ENCODE measurements at regions not wholly inside any gene's neighbourhood (a gene's known extent, or its start where the extent isn't known, plus 50 kb on each side); places are given as distances from the start of the nearest gene placed in this dataset.
A peak's percentile ranks its signal among the peaks of the same experiment; 100 is the strongest.
"Not testable (repeated sequence)": the region's sequence is repeated elsewhere in the genome, so short reads cannot be mapped to it uniquely, and the experiment has no call there.

DNA sequence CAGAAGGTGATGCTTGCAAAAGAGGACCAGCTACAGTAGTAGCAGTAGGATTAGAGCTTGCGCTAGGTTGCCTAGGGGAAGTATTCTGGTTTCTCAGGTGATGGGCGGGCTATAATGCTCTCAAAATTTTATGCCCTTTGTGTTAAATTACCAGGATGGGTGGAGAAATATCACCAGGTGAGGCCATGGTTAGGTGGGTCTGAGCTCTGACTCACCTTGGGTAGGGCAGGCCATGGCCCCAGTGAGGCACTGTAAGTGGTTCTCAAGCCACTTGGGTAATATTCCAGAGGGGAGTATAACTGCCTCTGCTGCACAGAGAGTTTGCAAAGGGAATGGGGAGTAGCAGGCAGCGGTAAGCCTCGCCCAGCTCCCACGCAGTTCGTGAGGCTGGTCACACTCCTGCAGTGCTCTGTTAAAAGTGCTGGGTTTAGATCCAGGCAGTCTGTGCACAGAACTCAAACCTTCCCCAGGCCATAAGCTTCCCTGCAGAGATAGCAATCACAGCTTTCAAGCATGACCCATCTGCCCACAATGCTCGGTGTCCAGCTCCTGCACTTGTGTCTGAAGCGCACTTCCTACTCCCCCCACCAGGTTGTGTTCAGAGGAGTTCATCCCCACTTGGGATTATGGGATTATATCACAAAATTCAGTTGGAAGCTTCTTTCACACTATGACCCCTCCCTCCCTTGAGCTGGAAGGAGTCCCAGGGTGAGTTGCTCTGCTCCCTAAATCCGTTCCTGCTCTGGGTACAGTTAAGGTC is 575.0 kb downstream of the CHSY3 start:
- no peak for DNase-seq (ENCODE audit: low spot score)

GRCh38 chr5:130476325-130476724 is 572.1 kb downstream of the CHSY3 start:
- no peak for DNase-seq (ENCODE audit: low spot score)

DNA sequence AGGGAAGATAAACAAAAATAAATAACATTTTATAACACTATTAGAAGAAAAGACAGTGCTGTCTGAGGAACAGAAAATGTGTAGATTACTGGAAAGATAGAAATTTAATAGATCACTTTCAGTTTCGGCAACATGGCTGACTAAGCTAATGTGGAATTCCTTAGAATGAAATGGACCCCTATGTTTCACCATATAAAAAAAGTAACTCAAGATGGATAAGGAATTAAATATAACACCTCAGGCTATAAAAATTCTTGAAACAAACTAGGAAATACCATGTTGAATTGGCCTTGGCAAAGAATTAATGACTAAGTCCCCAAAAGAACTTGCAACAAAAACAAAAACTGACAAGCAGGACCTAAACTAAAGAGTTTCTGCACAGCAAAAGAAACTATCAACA is 558.3 kb downstream of the CHSY3 start:
- no peak for DNase-seq (ENCODE audit: low spot score)

DNA sequence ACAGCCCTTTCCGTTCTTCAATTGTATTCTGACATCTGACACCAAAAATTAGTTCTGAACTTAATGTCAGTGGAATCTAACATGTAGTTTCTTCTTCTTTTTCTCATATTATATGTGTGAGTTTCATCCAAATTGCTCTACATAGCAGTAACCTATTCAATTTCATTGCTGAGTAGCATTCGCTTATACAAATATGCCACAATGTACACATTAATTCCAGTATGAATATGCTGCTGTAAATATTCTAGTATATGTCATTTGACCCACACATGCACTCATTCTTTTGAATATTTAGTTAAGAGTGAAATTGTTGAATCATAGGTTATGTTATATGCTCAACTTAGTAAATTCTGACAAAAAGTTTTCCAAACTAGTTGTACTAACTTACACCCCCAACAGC is 550.9 kb downstream of the CHSY3 start:
- no peak for DNase-seq (ENCODE audit: low spot score)

- no peak for DNase-seq (ENCODE audit: low spot score)
Observed at GRCh38 chr5:130452744-130453143, 548.5 kb downstream of the CHSY3 start.

- DNase-seq (ENCODE audit: low spot score): no peak
Observed at GRCh38 chr5:130436430-130436829, 532.2 kb downstream of the CHSY3 start.

GRCh38 chr5:130427222-130427955 is 523.1 kb downstream of the CHSY3 start:
- no peak for DNase-seq (ENCODE audit: low spot score)

DNA sequence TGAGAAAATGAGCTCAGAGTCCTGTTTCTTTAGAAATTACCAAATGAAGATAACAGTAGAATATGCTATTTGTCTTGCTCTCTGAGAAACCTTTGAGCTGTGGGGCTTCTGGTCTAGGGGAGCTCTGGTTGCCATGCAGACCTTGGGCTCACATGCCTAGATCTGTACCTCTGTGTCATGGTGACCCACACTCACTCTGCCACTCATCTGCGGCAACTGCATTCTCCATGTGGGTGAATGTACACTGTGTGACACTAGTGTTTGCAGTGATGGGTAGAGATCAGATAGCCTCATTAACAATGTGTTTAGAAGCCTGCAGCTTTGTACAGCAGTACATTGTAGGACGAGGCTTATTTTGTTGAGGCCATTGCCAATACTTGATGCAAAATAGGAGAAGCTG is 521.2 kb downstream of the CHSY3 start:
- DNase-seq (ENCODE audit: low spot score): no peak

DNA sequence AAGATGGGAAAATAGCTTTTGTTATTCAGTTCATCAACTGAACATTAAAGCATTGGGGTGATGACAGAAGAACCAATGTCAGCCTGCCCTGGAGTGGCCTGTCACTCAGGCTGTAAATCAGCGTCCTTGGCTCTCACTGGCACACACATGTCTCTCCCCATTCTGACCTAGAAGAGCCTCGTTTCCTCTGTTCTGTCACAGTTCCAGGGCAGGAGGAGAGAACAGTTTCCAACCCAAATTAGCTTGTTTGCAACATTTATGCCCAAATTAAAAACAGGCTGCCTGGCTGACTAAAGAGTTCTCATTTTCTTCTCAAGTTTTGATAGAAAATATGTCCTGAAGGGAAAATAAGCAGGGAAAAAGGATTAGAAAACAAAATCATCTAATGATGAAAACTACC is 520.1 kb downstream of the CHSY3 start:
- DNase-seq (ENCODE audit: low spot score): no peak

- no peak for DNase-seq (ENCODE audit: low spot score)
Observed at GRCh38 chr5:130402906-130403305, 498.6 kb downstream of the CHSY3 start.

DNA sequence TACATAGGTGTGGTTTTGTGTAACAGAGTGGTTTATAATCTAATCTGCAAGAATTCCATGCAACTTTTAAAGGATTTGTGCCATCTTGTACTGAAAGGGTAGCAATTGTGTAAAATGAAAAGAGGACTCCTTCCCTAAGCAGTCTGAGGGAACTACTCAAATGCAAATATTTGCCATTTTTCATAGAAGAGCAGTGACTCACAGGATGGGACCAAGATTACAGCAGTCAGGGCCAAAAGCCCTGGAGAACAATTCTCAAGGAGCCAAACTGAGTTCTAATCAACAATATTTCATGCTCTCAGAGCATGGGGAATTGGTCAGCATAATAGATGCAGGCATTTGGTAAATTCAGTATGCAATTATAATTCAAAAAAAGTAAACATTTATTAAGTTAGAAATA is 495.8 kb downstream of the CHSY3 start:
- peak; percentile 14 for DNase-seq (ENCODE audit: low spot score)

DNA sequence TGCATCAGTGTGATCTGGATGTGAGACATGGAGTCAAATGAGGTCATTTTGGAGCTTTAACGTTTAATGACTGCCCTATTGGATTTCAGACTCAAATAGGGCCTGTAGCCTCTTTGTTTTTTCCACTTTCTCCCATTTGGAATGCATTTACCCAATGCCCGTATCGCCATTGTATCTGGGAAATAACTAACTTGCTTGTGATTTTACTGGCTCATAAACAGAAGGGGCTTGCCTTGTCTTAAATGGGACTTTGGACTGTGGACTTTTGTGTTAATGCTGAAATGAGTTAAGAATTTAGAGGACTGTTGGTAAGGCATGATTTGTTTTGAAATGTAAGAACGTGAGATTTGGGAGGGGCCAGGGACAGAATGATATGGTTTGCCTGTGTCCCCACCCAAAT is 494.6 kb downstream of the CHSY3 start:
- no peak for DNase-seq (ENCODE audit: low spot score)

GRCh38 chr5:130397727-130398126 is 493.5 kb downstream of the CHSY3 start:
- DNase-seq (ENCODE audit: low spot score): not testable (repeated sequence)

DNA sequence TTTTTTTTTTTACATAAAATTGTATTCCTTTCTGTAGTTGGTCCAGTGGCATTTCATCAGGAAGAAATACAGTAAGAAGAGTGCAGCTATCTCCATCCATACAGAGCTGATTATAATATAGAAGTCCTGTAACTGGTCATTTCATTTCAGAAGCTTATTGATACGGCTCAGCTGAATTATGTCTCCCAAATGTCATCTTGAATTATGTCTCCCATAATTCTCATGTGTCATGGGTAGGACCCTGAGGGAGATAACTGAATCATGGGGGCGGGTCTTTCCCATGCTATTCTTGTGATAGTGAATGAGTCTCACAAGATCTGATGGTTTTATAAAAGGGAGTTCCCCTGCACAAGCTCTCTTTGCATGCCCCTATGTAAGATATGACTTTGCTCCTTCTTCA is 492.9 kb downstream of the CHSY3 start:
- DNase-seq (ENCODE audit: low spot score): no peak

DNA sequence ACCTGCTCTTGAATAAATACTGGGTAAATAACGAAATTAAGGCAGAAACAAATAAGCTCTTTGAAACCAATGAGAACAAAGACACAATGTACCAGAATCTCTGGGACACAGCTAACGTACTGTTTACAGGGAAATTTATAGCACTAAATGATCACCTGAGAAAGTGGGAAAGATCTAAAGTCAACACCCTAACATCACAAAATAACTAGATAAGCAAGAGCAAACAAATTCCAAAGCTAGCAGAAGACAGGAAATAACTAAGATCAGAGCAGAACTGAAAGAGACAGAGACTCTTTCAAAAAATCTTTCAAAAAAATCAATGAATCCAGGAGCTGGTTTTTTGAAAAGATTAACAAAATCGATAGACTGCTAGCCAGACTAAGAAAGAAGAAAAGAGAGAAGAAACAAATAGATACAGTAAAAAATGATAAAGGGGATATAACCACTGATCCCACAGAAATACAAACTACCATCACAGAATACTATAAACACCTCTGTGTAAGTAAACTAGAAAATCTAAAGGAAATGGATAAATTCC is 487.5 kb downstream of the CHSY3 start:
- not testable (repeated sequence) for DNase-seq (ENCODE audit: low spot score)

GRCh38 chr5:130386155-130386554 is 481.9 kb downstream of the CHSY3 start:
- DNase-seq (ENCODE audit: low spot score): no peak

DNA sequence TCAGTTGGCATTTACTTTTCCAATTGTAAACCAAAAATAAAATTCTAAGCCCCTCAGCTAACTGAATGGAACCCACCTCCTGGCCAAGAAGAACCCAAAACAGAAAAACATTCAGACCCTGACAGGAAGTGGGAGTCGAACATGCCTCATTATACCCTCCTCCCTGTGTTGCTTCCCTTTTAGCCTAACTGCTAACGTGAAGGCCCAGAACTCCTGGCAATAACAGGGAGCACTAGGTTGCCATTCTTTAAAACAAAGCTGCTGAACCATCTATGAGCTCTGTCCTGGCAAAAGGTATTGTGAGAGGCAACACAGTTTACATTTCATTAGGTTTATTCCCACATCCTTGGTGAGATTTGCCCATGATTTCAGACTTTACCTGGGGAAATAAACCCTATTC is 481.4 kb downstream of the CHSY3 start:
- no peak for DNase-seq (ENCODE audit: low spot score)

DNA sequence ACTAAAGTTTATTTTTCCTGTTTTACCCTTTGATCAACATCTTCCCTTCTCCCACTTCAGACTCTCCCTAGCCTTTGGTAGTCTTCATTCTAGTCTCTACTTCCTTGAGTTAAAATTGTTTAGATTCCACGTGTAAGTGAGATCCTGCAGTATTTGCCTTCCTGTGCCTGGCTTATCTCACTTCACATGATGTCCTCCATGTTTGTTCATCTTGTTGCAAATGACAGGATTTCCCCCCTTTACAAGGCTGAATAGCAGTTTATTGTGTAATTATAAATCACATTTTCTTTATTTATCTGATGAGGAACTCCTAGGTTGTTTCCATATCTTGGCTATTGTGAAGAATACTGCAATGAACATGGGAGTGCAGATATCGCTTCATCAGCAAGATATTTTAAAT is 461.7 kb downstream of the CHSY3 start:
- no peak for DNase-seq (ENCODE audit: low spot score)

DNA sequence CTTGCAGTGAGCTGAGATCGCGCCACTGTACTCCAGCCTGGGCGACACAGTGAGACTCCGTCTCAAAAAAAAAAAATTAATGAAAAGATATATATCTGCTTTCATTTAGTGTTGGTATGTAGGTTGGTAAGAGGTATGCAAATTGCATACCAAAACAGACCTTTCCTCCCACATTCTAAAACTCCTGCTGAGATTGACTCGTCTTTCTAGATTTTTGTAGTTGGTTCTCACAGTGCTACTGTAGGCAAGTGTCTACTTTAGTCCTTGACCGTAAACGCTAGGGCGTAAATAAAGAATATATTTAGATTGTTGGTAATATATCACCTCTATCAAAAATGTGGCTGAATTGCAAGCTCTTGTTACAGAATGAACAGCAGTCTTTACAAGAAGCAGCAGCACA is 445.9 kb downstream of the CHSY3 start:
- no peak for DNase-seq (ENCODE audit: low spot score)

- DNase-seq (ENCODE audit: low spot score): peak; percentile 14
Observed at GRCh38 chr5:130337179-130337888, 433.1 kb downstream of the CHSY3 start.

DNA sequence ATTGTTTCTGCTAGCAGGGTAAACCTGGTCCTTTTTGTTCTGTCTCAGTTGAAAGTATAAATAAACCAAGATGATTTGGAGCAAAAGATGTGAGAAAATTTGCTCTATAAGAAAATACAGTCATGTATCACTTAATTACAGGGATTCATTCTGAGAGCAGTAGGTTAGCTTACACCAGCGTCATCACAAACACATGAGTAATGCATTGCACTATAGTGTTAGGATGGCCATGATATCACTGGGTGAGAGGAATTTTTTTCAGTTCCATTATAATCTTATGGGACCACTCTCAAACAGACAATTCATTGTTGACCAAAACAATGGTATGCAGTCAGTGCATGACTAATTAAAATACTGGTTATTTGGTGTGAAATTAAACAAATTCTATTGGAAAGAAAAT is 430.9 kb downstream of the CHSY3 start:
- peak; percentile 35 for DNase-seq (ENCODE audit: low spot score)

DNA sequence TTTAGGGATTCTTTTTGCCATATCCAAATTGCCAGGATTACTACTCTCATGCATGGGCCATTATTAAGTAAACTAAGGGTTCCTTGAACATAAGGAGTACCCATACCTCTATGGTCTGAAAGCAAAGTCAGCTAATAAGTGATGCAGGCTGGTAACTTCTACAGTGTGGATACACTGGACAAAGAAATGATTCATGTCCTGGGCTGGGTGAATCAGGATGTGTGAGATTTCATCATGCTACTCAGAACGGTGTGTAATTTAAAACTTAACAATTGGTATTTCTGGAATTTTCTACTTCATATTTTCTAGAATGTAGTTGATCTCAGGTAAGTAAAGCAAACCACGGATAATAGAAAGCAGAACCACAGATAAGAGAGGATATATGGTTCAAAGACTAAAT is 428.8 kb downstream of the CHSY3 start:
- peak; percentile 56 for DNase-seq (ENCODE audit: low spot score)

- DNase-seq (ENCODE audit: low spot score): no peak
Observed at GRCh38 chr5:130331332-130331731, 427.1 kb downstream of the CHSY3 start.

All from RKO (cell line).